ENCODE measurements at regions not wholly inside any gene's neighbourhood (a gene's known extent, or its start where the extent isn't known, plus 50 kb on each side); places are given as distances from the start of the nearest gene placed in this dataset.

DNA sequence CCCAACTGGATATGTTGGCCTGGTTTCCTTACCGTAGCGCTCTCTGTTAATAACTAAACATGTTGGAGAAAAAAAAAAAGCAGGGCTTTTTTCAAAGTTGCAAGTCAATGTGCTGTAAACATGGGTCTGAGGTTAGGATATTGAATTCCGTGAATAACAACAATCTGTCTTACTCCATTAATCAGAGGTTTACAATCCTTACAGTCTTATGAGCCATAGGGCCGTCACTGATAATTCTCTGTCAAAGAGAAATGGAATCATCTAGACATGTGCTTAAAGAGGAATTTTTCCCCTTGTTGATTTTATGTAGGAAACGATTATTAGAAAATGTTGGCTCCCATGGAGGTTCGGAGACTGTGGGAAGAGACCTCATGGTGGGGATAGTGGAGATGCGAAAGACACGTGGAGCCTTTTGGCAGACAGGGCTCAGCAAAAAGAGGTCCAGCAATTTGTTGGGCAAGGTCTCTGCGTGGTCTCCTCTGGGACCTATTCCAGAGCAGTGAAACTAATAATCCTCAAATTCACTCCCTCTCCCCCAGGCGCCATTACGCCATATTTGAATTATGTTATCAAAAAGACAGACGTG, 83.5 kb upstream of the CLDN14 start:
- TF ChIP-seq POLR2A (IDR thresholded peaks at IDR 0.05) = no peak
- TF ChIP-seq, protein P1, sequence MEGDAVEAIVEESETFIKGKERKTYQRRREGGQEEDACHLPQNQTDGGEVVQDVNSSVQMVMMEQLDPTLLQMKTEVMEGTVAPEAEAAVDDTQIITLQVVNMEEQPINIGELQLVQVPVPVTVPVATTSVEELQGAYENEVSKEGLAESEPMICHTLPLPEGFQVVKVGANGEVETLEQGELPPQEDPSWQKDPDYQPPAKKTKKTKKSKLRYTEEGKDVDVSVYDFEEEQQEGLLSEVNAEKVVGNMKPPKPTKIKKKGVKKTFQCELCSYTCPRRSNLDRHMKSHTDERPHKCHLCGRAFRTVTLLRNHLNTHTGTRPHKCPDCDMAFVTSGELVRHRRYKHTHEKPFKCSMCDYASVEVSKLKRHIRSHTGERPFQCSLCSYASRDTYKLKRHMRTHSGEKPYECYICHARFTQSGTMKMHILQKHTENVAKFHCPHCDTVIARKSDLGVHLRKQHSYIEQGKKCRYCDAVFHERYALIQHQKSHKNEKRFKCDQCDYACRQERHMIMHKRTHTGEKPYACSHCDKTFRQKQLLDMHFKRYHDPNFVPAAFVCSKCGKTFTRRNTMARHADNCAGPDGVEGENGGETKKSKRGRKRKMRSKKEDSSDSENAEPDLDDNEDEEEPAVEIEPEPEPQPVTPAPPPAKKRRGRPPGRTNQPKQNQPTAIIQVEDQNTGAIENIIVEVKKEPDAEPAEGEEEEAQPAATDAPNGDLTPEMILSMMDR (IDR thresholded peaks at IDR 0.05) = no peak
